Astrocyte (in vitro differentiated cells and primary cell): ENCODE measurements at regions not wholly inside any gene's neighbourhood (a gene's known extent, or its start where the extent isn't known, plus 50 kb on each side); places are given as distances from the start of the nearest gene placed in this dataset.

ENCODE experiments used
- CTCF ChIP-seq: IDR thresholded peaks from 2 replicates; pipeline ENCODE4 v1.5.1; 2011; ENCODE audit warnings: low read depth, mild to moderate bottlenecking, inconsistent platforms, low read length, moderate library complexity; ENCODE audit not compliant: insufficient read depth
- EZH2 ChIP-seq: IDR thresholded peaks from 2 replicates; pipeline ENCODE4 v1.6.1; 2012; ENCODE audit warnings: mild to moderate bottlenecking, low read length, inconsistent platforms; ENCODE audit not compliant: insufficient read depth

DNA sequence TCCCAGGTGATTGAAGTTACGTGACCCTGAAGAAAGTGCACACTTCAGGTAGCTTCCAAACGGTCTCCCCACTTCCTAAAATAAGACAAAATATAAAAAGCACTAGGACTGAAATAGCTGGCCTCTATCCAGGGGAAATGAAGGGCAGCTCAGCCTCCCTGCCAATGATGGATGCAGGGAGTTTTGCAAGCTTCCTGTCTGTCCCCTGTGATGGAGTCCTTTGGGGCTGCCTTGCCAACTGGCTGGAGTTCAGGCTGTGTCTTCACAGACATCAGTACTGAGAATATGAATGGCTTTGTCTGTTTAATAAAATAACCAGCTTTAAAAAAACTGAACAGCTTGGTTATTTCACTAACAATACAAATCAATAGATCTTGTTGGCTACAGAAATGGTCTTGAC lies 101.4 kb upstream of the GPR12 start:
- no peak for TF ChIP-seq CTCF
- TF ChIP-seq EZH2 = no peak
